Testis (tissue), 2 donors: ENCODE measurements at regions not wholly inside any gene's neighbourhood (a gene's known extent, or its start where the extent isn't known, plus 50 kb on each side); places are given as distances from the start of the nearest gene placed in this dataset.

Experiments
- POLR2A ChIP-seq: fragments of 450-650 bp; IDR thresholded peaks from one replicate; pipeline ENCODE4 v1.6.1; 2017; ENCODE audit warnings: antibody characterized with exemption, mild to moderate bottlenecking, moderate library complexity
- TF ChIP-seq, protein P1 (sequence below), 3 experiments: fragments of 450-650 bp in 2 of 3; fragments of 200-600 bp in 1 of 3; sonication (generic) in 1 of 3; IDR thresholded peaks; one replicate each; pipeline ENCODE4 v1.5.1; 2016 to 2019; ENCODE audit warnings: antibody characterized with exemption in 3 of 3, mild to moderate bottlenecking in 2 of 3, moderate library complexity in 1 of 3

DNA sequence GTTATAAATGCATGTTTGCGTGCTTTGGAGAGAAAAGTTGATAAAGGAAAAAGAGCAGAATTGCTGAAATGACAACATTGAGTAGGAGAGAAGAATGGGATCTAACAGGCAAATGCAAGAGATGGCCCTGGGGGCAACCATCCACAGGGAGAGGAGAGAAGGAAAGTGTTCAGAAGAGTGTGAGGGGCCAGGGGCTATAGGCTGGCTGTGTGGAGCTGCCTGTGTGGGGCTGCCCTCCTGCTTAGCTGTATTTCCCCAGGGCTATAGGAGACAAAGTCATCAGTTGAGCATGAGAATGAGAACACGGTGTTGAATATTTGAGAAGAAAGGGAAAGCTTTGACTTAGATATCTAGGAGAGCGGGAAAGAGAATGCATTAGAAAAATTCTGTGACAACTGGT is 572.0 kb downstream of the SOX11 start:
- TF ChIP-seq, protein P1, sequence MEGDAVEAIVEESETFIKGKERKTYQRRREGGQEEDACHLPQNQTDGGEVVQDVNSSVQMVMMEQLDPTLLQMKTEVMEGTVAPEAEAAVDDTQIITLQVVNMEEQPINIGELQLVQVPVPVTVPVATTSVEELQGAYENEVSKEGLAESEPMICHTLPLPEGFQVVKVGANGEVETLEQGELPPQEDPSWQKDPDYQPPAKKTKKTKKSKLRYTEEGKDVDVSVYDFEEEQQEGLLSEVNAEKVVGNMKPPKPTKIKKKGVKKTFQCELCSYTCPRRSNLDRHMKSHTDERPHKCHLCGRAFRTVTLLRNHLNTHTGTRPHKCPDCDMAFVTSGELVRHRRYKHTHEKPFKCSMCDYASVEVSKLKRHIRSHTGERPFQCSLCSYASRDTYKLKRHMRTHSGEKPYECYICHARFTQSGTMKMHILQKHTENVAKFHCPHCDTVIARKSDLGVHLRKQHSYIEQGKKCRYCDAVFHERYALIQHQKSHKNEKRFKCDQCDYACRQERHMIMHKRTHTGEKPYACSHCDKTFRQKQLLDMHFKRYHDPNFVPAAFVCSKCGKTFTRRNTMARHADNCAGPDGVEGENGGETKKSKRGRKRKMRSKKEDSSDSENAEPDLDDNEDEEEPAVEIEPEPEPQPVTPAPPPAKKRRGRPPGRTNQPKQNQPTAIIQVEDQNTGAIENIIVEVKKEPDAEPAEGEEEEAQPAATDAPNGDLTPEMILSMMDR (IDR thresholded peaks at IDR 0.05), result no peak
- no peak for TF ChIP-seq POLR2A
